Upper lobe of left lung (tissue), 6 donors: ENCODE measurements at regions not wholly inside any gene's neighbourhood (a gene's known extent, or its start where the extent isn't known, plus 50 kb on each side); places are given as distances from the start of the nearest gene placed in this dataset.
A peak's percentile ranks its signal among the peaks of the same experiment; 100 is the strongest.

Experiments
- ATAC-seq, 2 donors: fragments of 200-7000 bp; cut with Tn5 transposase; one replicate each; pipeline ENCODE4 v1.9.1; 2022; ENCODE audit warnings: mild to moderate bottlenecking in 2 of 2, moderate library complexity in 2 of 2; ENCODE audit not compliant: low FRiP score in 2 of 2
- DNase-seq, 2 donors: peaks; one replicate each; pipeline ENCODE4 v3.0.0-alpha.2; 2019 to 2020
- H3K27ac ChIP-seq, 4 donors: fragments of 200-600 bp; sonication (generic); one replicate each; pipeline ENCODE4 v1.5.1; 2016 to 2019
- H3K27me3 ChIP-seq, 4 donors: fragments of 200-600 bp; sonication (generic); one replicate each; pipeline ENCODE4 v1.5.1; 2017 to 2019
- H3K36me3 ChIP-seq, 4 donors: fragments of 200-600 bp; sonication (generic); one replicate each; pipeline ENCODE4 v1.5.1; 2016 to 2019
- H3K4me1 ChIP-seq, 4 donors: fragments of 200-600 bp; sonication (generic); one replicate each; pipeline ENCODE4 v1.5.1; 2018 to 2019
- H3K4me3 ChIP-seq, 4 donors: fragments of 200-600 bp; sonication (generic); one replicate each; pipeline ENCODE4 v1.5.1; 2017 to 2019; ENCODE audit warnings: mild to moderate bottlenecking in 2 of 4, moderate library complexity in 1 of 4
- H3K9me3 ChIP-seq, 4 donors: fragments of 200-600 bp; sonication (generic); one replicate each; pipeline ENCODE4 v1.5.1; 2018 to 2019
- EP300 ChIP-seq, 4 donors: sonication (generic); formaldehyde crosslinking; IDR thresholded peaks; one replicate each; pipeline ENCODE4 v1.5.1; 2017; ENCODE audit warnings: antibody characterized with exemption in 4 of 4, control low read depth in 2 of 4
- POLR2A ChIP-seq, 4 donors: fragments of 450-650 bp; IDR thresholded peaks; one replicate each; pipeline ENCODE4 v1.5.1; 2016 to 2017; ENCODE audit warnings: antibody characterized with exemption in 4 of 4, mild to moderate bottlenecking in 2 of 4
- POLR2AphosphoS5 ChIP-seq, 2 donors: sonication (generic); formaldehyde crosslinking; IDR thresholded peaks; one replicate each; pipeline ENCODE4 v1.5.1; 2017; ENCODE audit warnings: antibody characterized with exemption in 2 of 2
- WGBS, 2 donors: methylation state at CpG; one replicate each; pipeline ENCODE4 v1.1.5; 2017 to 2018; 5-methylcytosine and 5-hydroxymethylcytosine counted together
- TF ChIP-seq, protein P1 (sequence below), 6 experiments: fragments of 450-650 bp in 4 of 6; fragments of 200-600 bp in 2 of 6; sonication (generic) in 2 of 6; IDR thresholded peaks; one replicate each; pipeline ENCODE4 v1.5.1; 2016 to 2019; ENCODE audit warnings: antibody characterized with exemption in 6 of 6
- donor health status: DM: no; HTN: no; CAD: no; lungs with moderate emphysema.
- donor health status: DM: no; HTN: yes; CAD: no; lungs with severe emphysema.

- Histone ChIP-seq H3K4me3 (no peak overlapping the region), H3K27me3 (no peaks in the 10 kb centered on the region), H3K4me1 (peaks cover 6 to 18% (median 10%) of the 10 kb centered on the region in 4 donors), H3K9me3 (no peaks in the 10 kb centered on the region), H3K27ac (no peak overlapping the region), H3K36me3 (no peaks in the 10 kb centered on the region)
- 93% methylated on average over 8 of the region's 8 CpGs for WGBS, 2 donors
- TF ChIP-seq POLR2A (IDR thresholded peaks at IDR 0.05) (no peak), EP300 (IDR thresholded peaks at IDR 0.05) (no peak), POLR2AphosphoS5 (IDR thresholded peaks at IDR 0.05) (no peak)
- TF ChIP-seq, protein P1, sequence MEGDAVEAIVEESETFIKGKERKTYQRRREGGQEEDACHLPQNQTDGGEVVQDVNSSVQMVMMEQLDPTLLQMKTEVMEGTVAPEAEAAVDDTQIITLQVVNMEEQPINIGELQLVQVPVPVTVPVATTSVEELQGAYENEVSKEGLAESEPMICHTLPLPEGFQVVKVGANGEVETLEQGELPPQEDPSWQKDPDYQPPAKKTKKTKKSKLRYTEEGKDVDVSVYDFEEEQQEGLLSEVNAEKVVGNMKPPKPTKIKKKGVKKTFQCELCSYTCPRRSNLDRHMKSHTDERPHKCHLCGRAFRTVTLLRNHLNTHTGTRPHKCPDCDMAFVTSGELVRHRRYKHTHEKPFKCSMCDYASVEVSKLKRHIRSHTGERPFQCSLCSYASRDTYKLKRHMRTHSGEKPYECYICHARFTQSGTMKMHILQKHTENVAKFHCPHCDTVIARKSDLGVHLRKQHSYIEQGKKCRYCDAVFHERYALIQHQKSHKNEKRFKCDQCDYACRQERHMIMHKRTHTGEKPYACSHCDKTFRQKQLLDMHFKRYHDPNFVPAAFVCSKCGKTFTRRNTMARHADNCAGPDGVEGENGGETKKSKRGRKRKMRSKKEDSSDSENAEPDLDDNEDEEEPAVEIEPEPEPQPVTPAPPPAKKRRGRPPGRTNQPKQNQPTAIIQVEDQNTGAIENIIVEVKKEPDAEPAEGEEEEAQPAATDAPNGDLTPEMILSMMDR (IDR thresholded peaks at IDR 0.05): no peak
- DNase-seq (no peak), ATAC-seq (no peak)
These were observed 50.4 kb downstream of the HAPSTR1 start for GRCh38 chr16:9141813-9142212.

GRCh38 chr16:9144106-9144505 is 52.7 kb downstream of the HAPSTR1 start:
- H3K27ac ChIP-seq: no peak overlapping the region
- TF ChIP-seq, protein P1 (IDR thresholded peaks at IDR 0.05): no peak
- TF ChIP-seq POLR2A (IDR thresholded peaks at IDR 0.05) (no peak), POLR2AphosphoS5 (IDR thresholded peaks at IDR 0.05) (no peak)
- H3K27me3 ChIP-seq: no peaks in the 10 kb centered on the region
- peaks cover 5 to 23% (median 9%) of the 10 kb centered on the region in 4 donors for H3K4me1 ChIP-seq
- DNase-seq (no peak), ATAC-seq (no peak)
- H3K36me3 ChIP-seq: no peaks in the 10 kb centered on the region
- H3K9me3 ChIP-seq: no peaks in the 10 kb centered on the region
- no peak overlapping the region for H3K4me3 ChIP-seq
- WGBS, 2 donors: 97% methylated on average over 8 of the region's 8 CpGs

DNA sequence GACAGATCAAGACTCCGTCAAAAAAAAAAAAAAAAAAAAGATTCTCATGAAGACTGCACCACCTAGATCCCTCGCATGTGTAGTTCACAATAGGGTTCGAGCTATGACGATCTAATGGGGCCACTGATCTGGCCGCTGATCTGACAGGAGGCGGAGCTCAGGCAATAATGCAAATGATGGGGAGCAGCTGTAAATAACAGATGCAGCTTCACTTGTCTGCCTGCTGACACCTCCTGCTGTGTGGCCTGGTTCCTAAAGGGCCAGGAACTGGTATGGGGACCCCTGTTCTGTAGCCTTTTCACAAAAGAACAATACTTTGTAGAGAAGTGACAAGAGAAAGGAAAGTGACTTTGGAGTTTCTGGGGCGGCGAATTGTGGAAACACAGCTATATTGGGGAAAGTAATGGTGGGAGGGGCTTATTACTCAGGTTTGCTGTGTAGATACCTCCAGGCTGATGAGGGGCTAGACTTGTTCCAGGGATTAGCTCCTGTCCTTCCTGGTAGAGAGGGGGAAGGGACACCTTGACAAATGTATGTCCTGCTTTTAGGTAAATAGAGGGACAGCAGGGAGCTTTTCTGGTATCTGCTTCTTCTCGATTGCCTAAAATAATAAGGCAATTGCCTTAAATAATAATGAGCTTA is 57.1 kb downstream of the HAPSTR1 start:
- TF ChIP-seq POLR2A (IDR thresholded peaks at IDR 0.05) (no peak), POLR2AphosphoS5 (IDR thresholded peaks at IDR 0.05) (no peak), EP300 (IDR thresholded peaks at IDR 0.05) (no peak)
- TF ChIP-seq, protein P1 (IDR thresholded peaks at IDR 0.05): no peak
- ATAC-seq: no peak
- Histone ChIP-seq H3K9me3 (no peaks in the 10 kb centered on the region), H3K4me3 (no peak overlapping the region), H3K36me3 (no peaks in the 10 kb centered on the region), H3K4me1 (peaks cover 10 to 29% (median 13%) of the 10 kb centered on the region in 4 donors), H3K27me3 (no peaks in the 10 kb centered on the region), H3K27ac (no peak overlapping the region)
- 73 to 81% methylated on average over 9 of the region's 9 CpGs for WGBS, 2 donors
- no peak for DNase-seq

GRCh38 chr16:9151074-9151473 is 59.6 kb downstream of the HAPSTR1 start:
- no peak overlapping the region for H3K27ac ChIP-seq
- no peaks in the 10 kb centered on the region for H3K27me3 ChIP-seq
- peaks cover 10 to 28% (median 13%) of the 10 kb centered on the region in 4 donors for H3K4me1 ChIP-seq
- no peaks in the 10 kb centered on the region for H3K9me3 ChIP-seq
- TF ChIP-seq, protein P1 (IDR thresholded peaks at IDR 0.05): no peak
- TF ChIP-seq EP300 (IDR thresholded peaks at IDR 0.05) (no peak), POLR2AphosphoS5 (IDR thresholded peaks at IDR 0.05) (no peak), POLR2A (IDR thresholded peaks at IDR 0.05) (no peak)
- H3K4me3 ChIP-seq: no peak overlapping the region
- H3K36me3 ChIP-seq: no peaks in the 10 kb centered on the region
- ATAC-seq (no peak), DNase-seq (no peak)
- 67 to 78% methylated on average over 5 of the region's 5 CpGs for WGBS, 2 donors

- ATAC-seq (no peak), DNase-seq (no peak)
- Histone ChIP-seq H3K4me3 (no peak overlapping the region), H3K36me3 (no peaks in the 10 kb centered on the region), H3K27ac (no peak overlapping the region), H3K27me3 (no peaks in the 10 kb centered on the region), H3K9me3 (no peaks in the 10 kb centered on the region), H3K4me1 (peaks cover 9 to 23% (median 13%) of the 10 kb centered on the region in 4 donors)
- 52 to 62% methylated on average over 5 of the region's 5 CpGs for WGBS, 2 donors
- TF ChIP-seq POLR2A (IDR thresholded peaks at IDR 0.05) (no peak), EP300 (IDR thresholded peaks at IDR 0.05) (peak in 1 of 4 donors; percentile 14), POLR2AphosphoS5 (IDR thresholded peaks at IDR 0.05) (peak in 1 of 2 donors; percentile 36)
- TF ChIP-seq, protein P1 (IDR thresholded peaks at IDR 0.05): no peak
These were observed 60.2 kb downstream of the HAPSTR1 start for GRCh38 chr16:9151597-9151996.
